HG02678 (cell line): ENCODE measurements at regions not wholly inside any gene's neighbourhood (a gene's known extent, or its start where the extent isn't known, plus 50 kb on each side); places are given as distances from the start of the nearest gene placed in this dataset.
A peak's percentile ranks its signal among the peaks of the same experiment; 100 is the strongest.

Source experiments
- ATAC-seq: cut with Tn5 transposase; IDR thresholded peaks from one replicate; pipeline ENCODE4 v1.9.1; 2021; ENCODE audit warnings: mild to moderate bottlenecking, moderate library complexity; ENCODE audit not compliant: unreplicated experiment

GRCh38 chr3:22969276-22969675, 233.9 kb upstream of the UBE2E2 start:
- no peak for ATAC-seq

- no peak for ATAC-seq
These were observed 231.6 kb upstream of the UBE2E2 start for GRCh38 chr3:22971497-22971896.

DNA sequence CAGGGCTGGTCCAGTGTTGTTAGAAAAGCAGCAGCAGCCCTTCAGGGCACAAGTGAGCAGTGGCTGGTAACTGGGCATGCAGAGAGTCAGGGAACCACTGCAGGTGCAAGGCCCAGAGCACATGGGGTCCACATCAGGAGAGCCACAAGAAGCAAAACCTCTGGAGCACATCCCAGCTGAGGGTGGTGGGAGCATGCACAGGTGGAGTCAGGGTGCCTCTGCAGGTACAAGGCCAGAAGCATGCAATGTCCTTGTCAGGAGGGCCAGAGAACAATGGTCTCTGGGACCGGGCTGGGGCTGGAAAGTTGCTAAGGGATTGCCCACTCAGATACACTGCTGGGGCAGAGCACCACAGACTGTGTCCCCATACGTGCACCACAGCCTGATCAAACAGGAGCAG, 226.1 kb upstream of the UBE2E2 start:
- no peak for ATAC-seq

DNA sequence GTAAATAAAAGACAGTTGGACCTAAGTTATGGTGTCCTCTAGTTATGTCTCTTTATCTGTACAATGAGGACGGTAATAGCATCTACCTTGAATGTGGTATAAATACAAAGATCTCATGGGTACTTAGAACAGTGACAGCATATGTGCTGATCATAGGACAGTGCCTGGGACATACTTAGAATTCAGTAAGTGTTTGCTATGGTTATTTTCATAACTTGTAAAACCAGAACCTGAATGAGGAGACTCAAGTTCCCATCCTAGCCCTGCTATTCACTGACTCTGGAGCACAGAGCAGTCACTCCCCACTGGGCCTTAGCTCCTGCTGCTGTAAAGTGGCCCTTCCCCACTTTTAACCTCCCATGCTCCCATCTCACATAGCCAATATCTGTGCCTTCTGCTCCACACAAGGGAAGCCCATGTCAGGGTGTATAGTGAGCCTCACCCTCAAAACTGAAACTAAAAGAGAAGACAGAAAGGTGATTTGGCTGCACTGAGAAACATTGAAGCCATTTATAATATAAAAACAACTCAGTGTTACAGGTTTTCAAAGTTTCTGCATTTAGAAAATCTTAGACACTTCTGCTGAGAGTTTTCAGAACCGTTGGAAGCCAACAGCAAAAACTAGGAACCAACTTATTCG, 225.4 kb upstream of the UBE2E2 start:
- peak; percentile 81 for ATAC-seq

DNA sequence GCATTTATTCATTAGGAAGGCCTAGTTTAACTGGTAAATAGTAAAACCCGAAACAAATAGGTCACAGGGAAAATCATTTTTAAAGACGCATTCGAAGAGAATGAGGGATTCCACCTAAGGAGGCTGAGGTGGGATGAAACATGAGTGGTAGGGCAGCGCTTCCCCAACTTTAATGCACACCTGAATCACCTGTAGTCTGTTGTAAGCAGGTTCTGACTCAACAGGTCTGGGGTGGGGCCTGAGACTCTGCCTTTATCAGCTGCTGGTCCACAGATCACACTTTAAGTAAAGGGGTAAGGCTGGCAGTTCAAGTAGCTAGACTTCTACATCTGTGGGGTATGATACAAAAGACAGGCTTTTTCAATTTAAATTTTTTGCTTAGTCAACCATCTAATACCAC, 223.5 kb upstream of the UBE2E2 start:
- no peak for ATAC-seq

DNA sequence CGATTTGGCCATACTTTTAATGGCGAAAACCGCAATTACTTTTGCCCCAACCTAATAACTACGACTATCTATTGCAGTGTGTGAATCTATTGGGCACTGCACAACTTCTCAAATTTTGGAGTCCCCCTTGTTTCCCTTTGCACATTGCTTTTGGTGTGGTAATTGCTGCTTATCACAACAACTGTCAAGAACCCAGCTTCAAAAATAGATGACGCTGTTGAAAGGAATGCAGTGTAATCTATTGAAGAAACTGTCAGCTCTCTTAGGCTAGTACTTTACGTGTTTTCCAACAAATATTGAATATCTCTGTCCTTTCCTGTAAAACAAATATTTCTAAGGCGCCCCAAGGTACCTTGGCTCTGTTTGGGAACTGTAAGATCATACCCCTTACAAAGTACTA, 222.8 kb upstream of the UBE2E2 start:
- ATAC-seq, result no peak

GRCh38 chr3:22981166-22981565, 222.0 kb upstream of the UBE2E2 start:
- no peak for ATAC-seq

DNA sequence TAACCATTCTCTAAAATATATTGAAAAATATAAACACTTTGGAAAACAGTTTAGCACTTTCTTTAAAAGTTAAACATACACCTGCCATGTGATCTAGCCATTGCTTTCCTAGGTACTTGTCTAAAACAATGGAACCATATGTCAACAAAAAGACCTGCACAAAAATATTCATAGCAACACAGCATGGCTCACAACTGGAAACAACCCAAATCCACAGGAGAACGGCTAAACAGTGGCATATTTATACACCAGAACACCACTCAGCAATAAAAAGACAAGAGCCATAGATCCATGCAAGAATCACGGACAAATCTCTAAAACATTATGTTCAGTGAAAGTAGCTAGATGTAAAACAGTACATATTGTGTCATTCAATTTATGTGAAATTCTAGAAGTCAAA, 221.3 kb upstream of the UBE2E2 start:
- ATAC-seq, result no peak

DNA sequence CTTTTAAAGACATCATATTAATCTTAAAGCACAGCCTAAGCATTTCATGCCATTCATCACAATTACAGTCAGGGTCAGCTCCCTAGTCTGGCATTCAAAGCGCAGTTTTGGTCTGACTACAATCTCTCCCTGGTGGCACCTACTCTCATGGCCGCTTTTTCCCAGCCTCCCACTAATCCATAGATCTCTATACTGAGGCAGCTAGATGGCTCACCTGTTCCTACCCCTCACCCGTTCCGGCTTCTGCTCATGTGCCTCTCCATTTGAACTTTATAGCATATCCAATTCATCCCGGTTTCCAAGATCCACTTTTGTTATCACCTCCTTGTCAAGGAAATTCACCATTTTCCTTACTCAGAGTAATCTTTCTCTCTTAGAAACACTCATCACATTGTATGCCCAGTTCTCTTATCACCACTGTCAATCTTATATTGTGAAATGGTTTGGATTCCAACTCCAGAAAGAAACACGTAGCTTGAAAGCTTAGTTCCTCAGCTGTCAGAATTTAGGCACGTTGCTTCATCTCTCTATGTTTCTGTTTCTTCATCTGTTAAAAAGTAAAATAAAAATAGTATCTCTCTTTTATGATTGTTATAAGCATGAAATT, 220.0 kb upstream of the UBE2E2 start:
- no peak for ATAC-seq

DNA sequence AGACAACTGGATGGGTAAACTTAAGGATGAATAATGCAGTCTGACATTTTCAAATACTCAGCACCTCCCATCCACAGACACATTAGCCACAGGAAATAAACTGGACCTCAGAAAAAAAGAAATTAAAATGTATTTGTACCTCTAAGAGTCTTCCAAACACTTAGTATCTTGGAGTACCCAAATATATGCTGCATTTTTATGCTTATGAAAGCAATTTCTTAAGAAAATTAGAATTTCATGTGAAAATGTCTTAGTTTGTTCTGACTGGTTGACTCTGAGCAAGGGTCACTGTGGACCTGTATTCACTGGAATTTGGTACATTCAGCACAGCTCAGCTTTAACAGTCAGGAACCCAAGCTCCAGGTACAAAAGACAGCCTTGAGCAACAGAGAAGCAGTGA, 216.2 kb upstream of the UBE2E2 start:
- no peak for ATAC-seq

DNA sequence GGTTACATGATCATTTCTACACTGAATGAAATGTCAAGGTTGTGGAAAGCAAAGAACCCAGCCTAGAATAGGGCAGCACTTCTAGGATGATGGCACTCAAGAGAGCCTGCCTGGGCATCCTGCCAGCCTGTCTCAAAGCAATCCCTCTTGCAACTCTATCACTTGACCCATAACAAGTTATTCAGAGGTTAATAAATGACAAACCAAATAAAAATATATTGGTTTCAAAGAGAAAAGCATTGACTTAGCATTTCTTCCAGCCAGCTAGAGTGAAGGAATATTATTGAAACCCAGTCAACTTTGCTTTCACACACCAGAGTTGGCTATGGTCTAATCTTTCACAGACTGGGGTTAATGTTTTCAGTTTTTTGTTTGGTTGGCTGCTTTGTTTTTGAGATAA, 214.6 kb upstream of the UBE2E2 start:
- ATAC-seq, result no peak

- no peak for ATAC-seq
These were observed 213.4 kb upstream of the UBE2E2 start for GRCh38 chr3:22989716-22990115.

- no peak for ATAC-seq
These were observed 212.6 kb upstream of the UBE2E2 start for GRCh38 chr3:22990291-22991200.

GRCh38 chr3:22994781-22995180, 208.3 kb upstream of the UBE2E2 start:
- ATAC-seq, result no peak

DNA sequence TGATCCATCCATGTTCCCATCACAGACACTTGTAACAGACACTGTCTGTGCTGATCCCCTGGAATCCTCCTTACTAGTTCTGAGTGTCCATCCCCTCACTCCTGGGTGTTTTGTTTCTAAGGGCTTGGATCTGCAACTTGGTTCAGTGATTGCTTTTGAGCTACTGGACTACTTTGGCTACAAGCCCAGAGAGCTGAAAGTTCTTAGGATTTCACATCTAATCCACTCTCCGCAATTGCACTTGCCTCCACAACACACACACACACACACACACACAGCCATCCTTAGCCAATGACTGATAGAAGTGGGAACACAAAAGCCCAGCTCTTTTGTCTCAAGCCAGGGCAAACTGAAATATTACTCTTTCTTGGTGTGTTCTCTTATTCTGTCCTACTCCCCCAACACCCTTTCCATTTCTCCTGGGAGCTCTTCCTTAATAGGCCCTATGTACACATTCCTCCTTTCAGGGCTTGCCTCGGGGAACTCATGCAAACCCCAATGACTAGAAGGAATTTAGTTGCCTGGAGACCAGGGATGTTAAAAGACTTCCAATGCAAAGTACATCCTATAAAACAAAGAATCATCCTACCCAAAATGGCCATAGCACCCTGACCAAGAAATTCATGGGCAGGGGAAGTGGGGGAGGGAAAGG, 206.1 kb upstream of the UBE2E2 start:
- no peak for ATAC-seq

DNA sequence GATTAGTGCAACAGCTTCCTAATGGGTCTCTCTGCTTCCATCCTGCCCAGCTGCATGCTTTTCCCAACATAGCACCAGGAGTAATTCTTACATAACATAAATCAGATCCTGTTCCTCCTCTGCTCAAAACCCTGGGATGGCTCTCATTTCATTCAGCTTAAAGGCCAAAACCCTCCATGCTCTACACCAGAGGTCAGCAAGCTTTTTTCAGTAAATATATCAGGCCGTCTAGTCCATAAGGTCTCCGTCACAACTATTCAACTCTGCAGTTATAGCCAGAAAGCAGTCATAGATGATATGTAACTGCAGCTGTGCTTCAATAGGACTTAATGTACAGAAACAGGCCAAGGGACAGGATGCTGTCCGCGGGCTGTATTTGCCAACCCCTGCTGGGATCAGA, 202.8 kb upstream of the UBE2E2 start:
- ATAC-seq, result no peak

DNA sequence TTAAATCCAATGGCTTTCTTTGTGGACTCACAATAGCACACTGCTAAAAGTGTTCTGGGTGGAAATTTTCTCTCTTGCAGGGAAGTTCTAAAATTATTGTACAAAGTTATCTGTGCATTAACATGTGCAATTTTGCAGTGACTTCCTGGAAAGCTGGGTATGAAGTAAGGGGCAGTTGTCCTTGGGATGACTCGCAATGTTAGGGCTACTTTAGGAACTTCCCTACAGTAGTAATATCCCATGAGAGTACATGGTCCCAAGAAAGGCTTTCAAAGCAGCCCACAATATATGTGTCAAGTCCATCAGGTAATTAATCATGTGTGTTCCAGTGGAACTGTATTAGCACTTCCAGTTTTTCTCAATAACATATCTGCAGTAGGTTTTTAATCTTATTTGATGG, 201.0 kb upstream of the UBE2E2 start:
- no peak for ATAC-seq

- ATAC-seq, result no peak
These were observed 200.0 kb upstream of the UBE2E2 start for GRCh38 chr3:23002836-23003732.

DNA sequence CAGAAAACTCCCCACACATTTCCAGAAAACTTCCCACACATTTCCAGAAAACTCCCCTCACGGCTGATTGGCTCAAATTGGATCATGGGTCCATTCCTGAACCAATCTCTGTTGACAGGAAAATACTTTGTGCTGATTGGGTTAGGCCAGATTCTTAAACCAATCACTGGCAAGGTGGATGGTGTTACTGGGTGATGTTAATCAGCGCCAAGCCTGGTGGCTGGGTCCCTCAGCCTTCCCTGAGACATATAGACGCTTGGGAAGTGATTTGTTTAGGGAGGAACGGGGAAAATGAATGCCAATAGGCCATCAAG, 199.4 kb upstream of the UBE2E2 start:
- no peak for ATAC-seq

DNA sequence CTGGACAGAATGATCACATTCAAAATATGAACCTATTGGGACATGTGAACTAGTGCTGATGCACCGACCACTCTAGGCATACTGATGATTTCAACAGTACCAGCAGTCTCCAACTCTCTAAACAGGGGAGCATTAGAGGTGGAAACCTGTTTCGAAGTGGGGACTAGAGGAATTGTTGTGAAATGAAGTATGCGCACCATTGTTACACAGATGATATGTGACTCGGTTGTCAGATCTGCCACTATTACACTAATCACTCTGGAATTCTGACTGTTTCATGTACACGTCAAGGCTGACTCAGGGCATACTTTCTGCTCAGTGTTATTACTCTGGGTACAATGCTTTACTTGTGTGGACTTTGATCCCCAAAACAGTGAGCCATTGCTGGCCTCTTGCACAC, 198.2 kb upstream of the UBE2E2 start:
- no peak for ATAC-seq

DNA sequence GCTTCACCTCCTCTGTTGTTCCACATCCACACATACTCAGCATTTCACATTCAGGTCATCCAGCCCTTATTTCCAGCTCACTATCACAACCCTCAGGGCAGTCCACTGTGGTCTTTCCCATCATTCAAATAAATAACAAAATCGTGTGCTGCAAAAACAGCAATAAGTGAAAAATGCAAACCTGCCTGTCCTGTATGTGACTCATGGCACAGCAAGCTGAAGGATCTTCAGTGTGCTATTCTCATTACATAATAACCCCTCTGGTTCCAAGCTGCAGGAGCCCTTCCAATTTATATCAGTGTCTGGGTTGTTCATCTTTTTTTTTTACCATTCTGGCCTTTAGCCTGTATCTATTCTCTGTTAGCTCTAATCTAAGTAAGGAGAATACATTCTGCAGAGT, 185.3 kb upstream of the UBE2E2 start:
- no peak for ATAC-seq
